Mammary epithelial cell (primary cell): ENCODE measurements at regions not wholly inside any gene's neighbourhood (a gene's known extent, or its start where the extent isn't known, plus 50 kb on each side); places are given as distances from the start of the nearest gene placed in this dataset.

Experiments
- CTCF ChIP-seq, 2 donors: IDR thresholded peaks in 1 of 2; conservative IDR thresholded peaks in 1 of 2; 2 replicates each; pipeline ENCODE4 v1.5.1; 2011 to 2012; ENCODE audit warnings: inconsistent platforms in 2 of 2, low read length in 2 of 2, mild to moderate bottlenecking in 2 of 2, control low read depth in 1 of 2, low read depth in 1 of 2; ENCODE audit not compliant: insufficient read depth in 1 of 2; ENCODE audit errors: extremely low read depth in 1 of 2
- EZH2 ChIP-seq: IDR thresholded peaks from 2 replicates; pipeline ENCODE4 v1.6.1; 2012; ENCODE audit warnings: low read length, inconsistent platforms, borderline replicate concordance

DNA sequence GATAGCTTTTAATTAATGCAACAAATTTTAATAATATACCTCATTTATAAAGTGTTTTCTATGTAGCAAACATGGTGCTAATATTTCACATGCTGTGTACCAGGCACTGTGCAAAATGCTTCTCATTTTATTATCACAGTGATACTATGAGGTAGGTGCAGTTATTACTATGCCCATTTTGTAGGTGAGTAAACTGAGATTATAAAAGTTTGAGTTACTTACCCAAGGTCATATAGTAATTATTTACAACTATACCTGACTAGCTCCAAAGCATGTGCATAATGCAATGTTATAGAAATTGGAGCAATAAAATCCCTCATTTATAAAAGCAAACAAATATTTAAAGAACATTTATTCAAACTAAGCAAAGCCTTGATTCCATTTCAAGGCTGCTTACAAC, 54.5 kb upstream of the DCBLD2 start:
- TF ChIP-seq EZH2: no peak
- no peak for TF ChIP-seq CTCF (conservative IDR thresholded peaks at IDR 0.05 in 1 of 2, IDR thresholded peaks at IDR 0.05 in 1 of 2; ENCODE audit: extremely low read depth in 1 of 2, insufficient read depth in 1 of 2, low read depth in 1 of 2, low read length in 2 of 2)
